ENCODE measurements at regions not wholly inside any gene's neighbourhood (a gene's known extent, or its start where the extent isn't known, plus 50 kb on each side); places are given as distances from the start of the nearest gene placed in this dataset.

GRCh38 chr6:87897013-87897412 lies 150.6 kb upstream of the SPACA1 start:
- H3K27ac ChIP-seq (ENCODE audit: low read depth, low read length, poor library complexity, severe bottlenecking), result no peak overlapping the region
- H3K9me3 ChIP-seq (ENCODE audit: low read depth, low read length, poor library complexity, severe bottlenecking), result no peaks in the 10 kb centered on the region
- ChIA-PET POLR2A (ENCODE audit: low non-redundant PET) (no interaction called here), CTCF (no interaction called here)
- no TSS peak for BruUV-seq (replicated peaks)
- no peaks in the 10 kb centered on the region for H3K4me1 ChIP-seq (ENCODE audit: insufficient read depth, low read length, poor library complexity, severe bottlenecking)
- TF ChIP-seq CTCF (conservative IDR thresholded peaks at IDR 0.05; ENCODE audit: low read depth, low read length), result no peak
- no peak for TF ChIP-seq EZH2 (IDR thresholded peaks at IDR 0.05; ENCODE audit: borderline replicate concordance, low read depth, low read length, poor library complexity, severe bottlenecking)
- H3K27me3 ChIP-seq (replicated peaks; ENCODE audit: insufficient read depth, low read depth, low read length, poor library complexity), result no peaks in the 10 kb centered on the region
- DNase-seq (ENCODE audit: low spot score), result no peak
- intact Hi-C loops (cut with micrococcal nuclease; ENCODE audit: unreplicated experiment), result no loop called here
- H3K36me3 ChIP-seq (ENCODE audit: insufficient read depth, low read length, poor library complexity, severe bottlenecking), result no peaks in the 10 kb centered on the region
- H3K4me3 ChIP-seq (ENCODE audit: low read depth, low read length, poor library complexity, severe bottlenecking), result no peak overlapping the region

- no peak for DNase-seq (ENCODE audit: low spot score)
- BruUV-seq (replicated peaks), result no TSS peak
- ChIA-PET POLR2A (ENCODE audit: low non-redundant PET) (no interaction called here), CTCF (no interaction called here)
- intact Hi-C loops (cut with micrococcal nuclease; ENCODE audit: unreplicated experiment), result no loop called here
- TF ChIP-seq EZH2 (IDR thresholded peaks at IDR 0.05; ENCODE audit: borderline replicate concordance, low read depth, low read length, poor library complexity, severe bottlenecking), result no peak
- TF ChIP-seq CTCF (conservative IDR thresholded peaks at IDR 0.05; ENCODE audit: low read depth, low read length), result no peak
- H3K4me3 ChIP-seq (ENCODE audit: low read depth, low read length, poor library complexity, severe bottlenecking), result no peak overlapping the region
- H3K27me3 ChIP-seq (replicated peaks; ENCODE audit: insufficient read depth, low read depth, low read length, poor library complexity), result no peaks in the 10 kb centered on the region
- no peak overlapping the region for H3K27ac ChIP-seq (ENCODE audit: low read depth, low read length, poor library complexity, severe bottlenecking)
- no peaks in the 10 kb centered on the region for H3K9me3 ChIP-seq (ENCODE audit: low read depth, low read length, poor library complexity, severe bottlenecking)
- H3K36me3 ChIP-seq (ENCODE audit: insufficient read depth, low read length, poor library complexity, severe bottlenecking), result no peaks in the 10 kb centered on the region
- H3K4me1 ChIP-seq (ENCODE audit: insufficient read depth, low read length, poor library complexity, severe bottlenecking), result peaks cover 6% of the 10 kb centered on the region
Measured at GRCh38 chr6:87887266-87887665, 160.4 kb upstream of the SPACA1 start.

GRCh38 chr6:87884203-87884602 lies 163.4 kb upstream of the SPACA1 start:
- H3K4me1 ChIP-seq (ENCODE audit: insufficient read depth, low read length, poor library complexity, severe bottlenecking), result no peaks in the 10 kb centered on the region
- TF ChIP-seq EZH2 (IDR thresholded peaks at IDR 0.05; ENCODE audit: borderline replicate concordance, low read depth, low read length, poor library complexity, severe bottlenecking) (no peak), CTCF (conservative IDR thresholded peaks at IDR 0.05; ENCODE audit: low read depth, low read length) (no peak)
- POLR2A ChIA-PET (ENCODE audit: low non-redundant PET), result no interaction called here
- intact Hi-C loops (cut with micrococcal nuclease; ENCODE audit: unreplicated experiment), result no loop called here
- no peak overlapping the region for H3K4me3 ChIP-seq (ENCODE audit: low read depth, low read length, poor library complexity, severe bottlenecking)
- no peaks in the 10 kb centered on the region for H3K36me3 ChIP-seq (ENCODE audit: insufficient read depth, low read length, poor library complexity, severe bottlenecking)
- no peaks in the 10 kb centered on the region for H3K9me3 ChIP-seq (ENCODE audit: low read depth, low read length, poor library complexity, severe bottlenecking)
- DNase-seq (ENCODE audit: low spot score), result no peak
- BruUV-seq (replicated peaks), result no TSS peak
- no peaks in the 10 kb centered on the region for H3K27me3 ChIP-seq (replicated peaks; ENCODE audit: insufficient read depth, low read depth, low read length, poor library complexity)
- no peak overlapping the region for H3K27ac ChIP-seq (ENCODE audit: low read depth, low read length, poor library complexity, severe bottlenecking)
- CTCF ChIA-PET, result no interaction called here
